WERI-Rb-1 (cell line): ENCODE measurements at regions not wholly inside any gene's neighbourhood (a gene's known extent, or its start where the extent isn't known, plus 50 kb on each side); places are given as distances from the start of the nearest gene placed in this dataset.
A peak's percentile ranks its signal among the peaks of the same experiment; 100 is the strongest.
"Not testable (repeated sequence)": the region's sequence is repeated elsewhere in the genome, so short reads cannot be mapped to it uniquely, and the experiment has no call there.

Experiments
- DNase-seq: peaks from one replicate; pipeline ENCODE4 v3.0.0-alpha.2; 2020
- H3K27ac ChIP-seq: fragments of 250-450 bp; sonication (Bioruptor Pico); 2 replicates; pipeline ENCODE4 v1.5.1; 2020; ENCODE audit warnings: mild to moderate bottlenecking, moderate library complexity
- H3K27me3 ChIP-seq: fragments of 250-450 bp; sonication (Bioruptor Pico); 2 replicates; pipeline ENCODE4 v1.5.1; 2021; ENCODE audit warnings: mild to moderate bottlenecking, low read depth, moderate library complexity; ENCODE audit not compliant: insufficient read depth, severe bottlenecking
- H3K36me3 ChIP-seq: fragments of 250-450 bp; sonication (Bioruptor Pico); 2 replicates; pipeline ENCODE4 v1.5.1; 2020; ENCODE audit warnings: mild to moderate bottlenecking, moderate library complexity
- H3K4me3 ChIP-seq: 2 replicates; pipeline ENCODE4 v1.5.1; 2011; ENCODE audit warnings: low read depth, mild to moderate bottlenecking, control low read depth, low read length
- H3K9me3 ChIP-seq: fragments of 250-450 bp; sonication (Bioruptor Pico); 2 replicates; pipeline ENCODE4 v1.5.1; 2021; ENCODE audit warnings: mild to moderate bottlenecking, moderate library complexity; ENCODE audit not compliant: severe bottlenecking
- TF ChIP-seq, protein P1 (sequence below): IDR thresholded peaks from 2 replicates; pipeline ENCODE4 v1.5.1; 2011; ENCODE audit warnings: low read depth, mild to moderate bottlenecking, control low read depth, inconsistent platforms, low read length

DNA sequence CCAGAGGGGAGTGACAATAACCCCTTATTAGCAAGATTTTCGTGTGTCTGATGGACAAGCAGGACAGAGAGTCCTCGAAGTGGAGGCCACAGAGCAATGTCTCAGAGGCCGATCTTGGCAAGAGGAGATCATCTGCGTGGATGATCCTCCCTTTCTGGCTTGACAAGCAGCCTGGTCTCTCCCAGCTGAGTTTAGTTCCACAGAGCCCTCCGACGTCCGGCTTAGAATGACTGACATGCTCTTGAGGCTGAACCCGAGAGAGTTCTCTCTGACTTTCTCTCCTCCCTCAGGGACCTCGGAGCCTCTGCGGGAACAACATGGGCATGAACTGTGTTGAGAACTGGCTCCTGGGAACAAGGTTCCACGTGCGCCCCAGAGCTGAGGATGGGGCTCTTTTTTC lies 180.7 kb upstream of the PFKP start:
- H3K4me3 ChIP-seq: no peak overlapping the region
- no peaks in the 10 kb centered on the region for H3K36me3 ChIP-seq
- no peaks in the 10 kb centered on the region for H3K9me3 ChIP-seq
- H3K27ac ChIP-seq: no peak overlapping the region
- no peaks in the 10 kb centered on the region for H3K27me3 ChIP-seq
- no peak for DNase-seq
- TF ChIP-seq, protein P1, sequence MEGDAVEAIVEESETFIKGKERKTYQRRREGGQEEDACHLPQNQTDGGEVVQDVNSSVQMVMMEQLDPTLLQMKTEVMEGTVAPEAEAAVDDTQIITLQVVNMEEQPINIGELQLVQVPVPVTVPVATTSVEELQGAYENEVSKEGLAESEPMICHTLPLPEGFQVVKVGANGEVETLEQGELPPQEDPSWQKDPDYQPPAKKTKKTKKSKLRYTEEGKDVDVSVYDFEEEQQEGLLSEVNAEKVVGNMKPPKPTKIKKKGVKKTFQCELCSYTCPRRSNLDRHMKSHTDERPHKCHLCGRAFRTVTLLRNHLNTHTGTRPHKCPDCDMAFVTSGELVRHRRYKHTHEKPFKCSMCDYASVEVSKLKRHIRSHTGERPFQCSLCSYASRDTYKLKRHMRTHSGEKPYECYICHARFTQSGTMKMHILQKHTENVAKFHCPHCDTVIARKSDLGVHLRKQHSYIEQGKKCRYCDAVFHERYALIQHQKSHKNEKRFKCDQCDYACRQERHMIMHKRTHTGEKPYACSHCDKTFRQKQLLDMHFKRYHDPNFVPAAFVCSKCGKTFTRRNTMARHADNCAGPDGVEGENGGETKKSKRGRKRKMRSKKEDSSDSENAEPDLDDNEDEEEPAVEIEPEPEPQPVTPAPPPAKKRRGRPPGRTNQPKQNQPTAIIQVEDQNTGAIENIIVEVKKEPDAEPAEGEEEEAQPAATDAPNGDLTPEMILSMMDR: no peak

GRCh38 chr10:2885288-2886278 lies 181.8 kb upstream of the PFKP start:
- H3K27me3 ChIP-seq: no peaks in the 10 kb centered on the region
- TF ChIP-seq, protein P1: no peak
- no peak overlapping the region for H3K4me3 ChIP-seq
- no peaks in the 10 kb centered on the region for H3K36me3 ChIP-seq
- H3K27ac ChIP-seq: no peak overlapping the region
- H3K9me3 ChIP-seq: no peaks in the 10 kb centered on the region
- no peak for DNase-seq

- not testable (repeated sequence) for H3K36me3 ChIP-seq
Measured at GRCh38 chr10:2883983-2884540, 183.3 kb upstream of the PFKP start.

DNA sequence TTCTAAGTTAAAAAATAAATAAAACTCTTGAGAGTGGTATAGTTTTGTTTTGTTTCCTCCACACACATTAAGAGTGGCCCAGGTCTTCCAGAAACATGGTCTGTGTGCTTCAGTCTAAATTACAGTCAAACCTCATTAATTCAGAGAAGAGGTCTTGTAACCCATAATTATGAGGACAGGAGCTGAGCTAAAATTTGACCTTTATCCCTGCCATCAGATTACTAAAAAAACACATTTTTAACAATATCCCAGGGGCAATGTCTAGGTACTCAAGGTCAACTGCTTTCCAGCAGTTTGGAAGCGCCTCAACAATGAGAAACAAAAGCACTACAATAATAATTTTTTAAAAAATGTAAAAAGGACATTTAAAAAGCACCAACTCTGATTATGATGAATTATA lies 184.1 kb upstream of the PFKP start:
- H3K27me3 ChIP-seq: no peaks in the 10 kb centered on the region
- H3K27ac ChIP-seq: no peak overlapping the region
- no peaks in the 10 kb centered on the region for H3K36me3 ChIP-seq
- no peak for DNase-seq
- no peak overlapping the region for H3K4me3 ChIP-seq
- no peaks in the 10 kb centered on the region for H3K9me3 ChIP-seq
- TF ChIP-seq, protein P1: no peak

More at GRCh38 chr10:2883983-2884540, 183.3 kb upstream of the PFKP start:
- not testable (repeated sequence) for H3K9me3 ChIP-seq, H3K27me3 ChIP-seq, H3K27ac ChIP-seq, DNase-seq, H3K4me3 ChIP-seq

DNA sequence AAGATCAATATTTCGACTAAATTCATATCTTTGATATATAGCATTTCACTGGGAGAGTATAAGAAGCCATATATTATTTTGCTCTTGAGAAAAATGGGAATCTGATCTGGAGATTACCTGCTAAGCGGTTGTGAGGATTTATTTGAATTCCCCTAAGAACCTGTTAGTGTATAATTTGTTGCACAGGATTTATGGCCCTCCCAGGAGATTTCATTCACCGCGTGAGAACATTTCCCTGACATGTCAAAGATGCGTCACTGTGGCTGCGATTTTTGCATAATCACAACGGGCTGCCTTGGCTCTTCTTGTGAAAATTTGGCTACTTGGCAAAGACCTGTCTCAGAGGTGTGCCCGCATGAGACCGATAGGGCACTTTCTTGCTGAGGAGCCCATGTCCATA lies 184.7 kb upstream of the PFKP start:
- Histone ChIP-seq H3K36me3 (no peaks in the 10 kb centered on the region), H3K4me3 (no peak overlapping the region), H3K27me3 (no peaks in the 10 kb centered on the region), H3K9me3 (no peaks in the 10 kb centered on the region), H3K27ac (no peak overlapping the region)
- peak; percentile 40 for DNase-seq
- TF ChIP-seq, protein P1: no peak
